ENCODE measurements at regions not wholly inside any gene's neighbourhood (a gene's known extent, or its start where the extent isn't known, plus 50 kb on each side); places are given as distances from the start of the nearest gene placed in this dataset.

GRCh38 chr9:91099436-91099835 is 262.3 kb downstream of the AUH start:
- POLR2A ChIA-PET, result no interaction called here
- TF ChIP-seq USF1 (IDR thresholded peaks at IDR 0.05; ENCODE audit: borderline replicate concordance, low read depth) (no peak), MXI1 (IDR thresholded peaks at IDR 0.05; ENCODE audit: low read depth, low read length) (no peak), IRF3 (IDR thresholded peaks at IDR 0.05; ENCODE audit: low read depth, low read length) (no peak)
- WGBS (ENCODE audit: low lambda C conversion rate), result 96% methylated on average over 4 of the region's 4 CpGs
- peak overlapping the region; percentile 49; the same call in 1 of the 2 replicates for H3K4me2 ChIP-seq
- no peak for DNase-seq
- no peak overlapping the region for H2AFZ ChIP-seq (ENCODE audit: low read depth)
- no peak overlapping the region for H3K9ac ChIP-seq
- CTCF ChIA-PET, result interaction anchor here (1.3 to 1.4 kb wide), 2 partner anchors 64 to 185 kb away, joined by 3 to 4 read pairs; no protein-coding TSS in a partner anchor
- no peaks in the 10 kb centered on the region for H3K9me3 ChIP-seq
- no peak overlapping the region for H3K4me3 ChIP-seq (ENCODE audit: low read depth in 2 of 2, low read length in 1 of 2)
- no peaks in the 10 kb centered on the region for H3K36me3 ChIP-seq (replicated peaks in 1 of 2; ENCODE audit: control insufficient read depth in 1 of 2, insufficient read depth in 2 of 2, low read length in 1 of 2)
- peaks cover 3 to 8% of the 10 kb centered on the region in 2 experiments; a peak in 3 of 4 replicates for H3K4me1 ChIP-seq (ENCODE audit: control insufficient read depth in 1 of 2, insufficient read depth in 2 of 2, low read depth in 1 of 2, low read length in 1 of 2)
- no peaks in the 10 kb centered on the region for H3K27me3 ChIP-seq (ENCODE audit: insufficient read depth)
- H4K20me1 ChIP-seq (ENCODE audit: insufficient read depth), result no peaks in the 10 kb centered on the region
- peak overlapping the region in 1 of 2 experiments; percentile 23; a peak in 1 of 4 replicates for H3K27ac ChIP-seq (ENCODE audit: low read depth in 2 of 2, low read length in 1 of 2)
- H3K9me2 ChIP-seq, result no peaks in the 10 kb centered on the region
- H3K79me2 ChIP-seq (ENCODE audit: insufficient read depth), result no peaks in the 10 kb centered on the region
- no peaks in the 10 kb centered on the region for H3F3A ChIP-seq (replicated peaks; ENCODE audit: insufficient read depth)

- CTCF ChIA-PET, result no interaction called here
- Histone ChIP-seq H3K9me3 (no peaks in the 10 kb centered on the region), H3K36me3 (replicated peaks in 1 of 2; ENCODE audit: control insufficient read depth in 1 of 2, insufficient read depth in 2 of 2, low read length in 1 of 2) (no peaks in the 10 kb centered on the region), H3K4me1 (ENCODE audit: control insufficient read depth in 1 of 2, insufficient read depth in 2 of 2, low read depth in 1 of 2, low read length in 1 of 2) (peaks cover 3 to 8% of the 10 kb centered on the region in 2 experiments; a peak in 3 of 4 replicates), H3K27ac (ENCODE audit: low read depth in 2 of 2, low read length in 1 of 2) (peak overlapping the region in 1 of 2 experiments; percentile 17; a peak in 1 of 4 replicates), H3K4me2 (peak overlapping the region; percentile 49; the same call in 1 of the 2 replicates), H3F3A (replicated peaks; ENCODE audit: insufficient read depth) (no peaks in the 10 kb centered on the region), H3K27me3 (ENCODE audit: insufficient read depth) (no peaks in the 10 kb centered on the region), H3K79me2 (ENCODE audit: insufficient read depth) (no peaks in the 10 kb centered on the region), H3K9ac (no peak overlapping the region), H3K4me3 (ENCODE audit: low read depth in 2 of 2, low read length in 1 of 2) (no peak overlapping the region), H3K9me2 (no peaks in the 10 kb centered on the region), H4K20me1 (ENCODE audit: insufficient read depth) (no peaks in the 10 kb centered on the region), H2AFZ (ENCODE audit: low read depth) (no peak overlapping the region)
- POLR2A ChIA-PET, result no interaction called here
- TF ChIP-seq GATA2 (CRISPR knock-in tag; IDR thresholded peaks at IDR 0.05) (no peak), SIN3A (IDR thresholded peaks at IDR 0.05; ENCODE audit: borderline replicate concordance, low read depth, low read length) (no peak), POLR2AphosphoS5 (IDR thresholded peaks at IDR 0.05; ENCODE audit: low read depth, low read length) (no peak), NRF1 (IDR thresholded peaks at IDR 0.05; ENCODE audit: low read depth, low read length) (no peak), YY1 (IDR thresholded peaks at IDR 0.05; ENCODE audit: low read depth) (no peak), CTCF (IDR thresholded peaks at IDR 0.05) (no peak), RAD21 (IDR thresholded peaks at IDR 0.05; ENCODE audit: low read length) (no peak), JUND (IDR thresholded peaks at IDR 0.05) (no peak), MAX (IDR thresholded peaks at IDR 0.05; ENCODE audit: low read depth) (no peak), NFIC (IDR thresholded peaks at IDR 0.05; ENCODE audit: borderline replicate concordance) (no peak), FOXM1 (IDR thresholded peaks at IDR 0.05; ENCODE audit: low read depth) (no peak), MXI1 (IDR thresholded peaks at IDR 0.05; ENCODE audit: low read depth, low read length) (no peak), ZBTB33 (IDR thresholded peaks at IDR 0.05; ENCODE audit: borderline replicate concordance, low read depth) (no peak), RFX5 (IDR thresholded peaks at IDR 0.05; ENCODE audit: low read length) (no peak), TEAD4 (IDR thresholded peaks at IDR 0.05; ENCODE audit: borderline replicate concordance, insufficient read depth) (no peak)
- no peak for DNase-seq
- 59% methylated on average over 6 of the region's 6 CpGs for WGBS (ENCODE audit: low lambda C conversion rate)
These were observed 260.8 kb downstream of the AUH start for GRCh38 chr9:91100878-91101450.
